HEK293 (cell line): ENCODE measurements at regions not wholly inside any gene's neighbourhood (a gene's known extent, or its start where the extent isn't known, plus 50 kb on each side); places are given as distances from the start of the nearest gene placed in this dataset.

Experiments
- ELK4 ChIP-seq: IDR thresholded peaks from 2 replicates; pipeline ENCODE4 v1.6.1; 2011; ENCODE audit warnings: mild to moderate bottlenecking, low read depth, low read length, borderline replicate concordance
- PATZ1 ChIP-seq: fragments of 450-650 bp; formaldehyde crosslinking; IDR thresholded peaks from 2 replicates; pipeline ENCODE4 v1.5.1; 2016; ENCODE audit warnings: missing biosample characterization, missing genetic modification characterization
- SETDB1 ChIP-seq: IDR thresholded peaks from one replicate; pipeline ENCODE4 v1.6.1; 2017; ENCODE audit warnings: mild to moderate bottlenecking, low read length, moderate library complexity, mixed read lengths; ENCODE audit not compliant: insufficient read length
- YY1 ChIP-seq: fragments of 450-650 bp; formaldehyde crosslinking; IDR thresholded peaks from 2 replicates; pipeline ENCODE4 v1.5.1; 2018; ENCODE audit warnings: missing biosample characterization, missing genetic modification characterization
- ZNF133 ChIP-seq: fragments of 450-650 bp; formaldehyde crosslinking; IDR thresholded peaks from 2 replicates; pipeline ENCODE4 v1.5.1; 2016; ENCODE audit warnings: missing biosample characterization, missing genetic modification characterization
- ZNF140 ChIP-seq: fragments of 450-650 bp; formaldehyde crosslinking; IDR thresholded peaks from 2 replicates; pipeline ENCODE4 v1.5.1; 2016; ENCODE audit warnings: missing biosample characterization, missing genetic modification characterization
- ZNF274 ChIP-seq, 2 experiments: fragments of 200-500 bp in 1 of 2; fragments of 450-650 bp in 1 of 2; sonication (Bioruptor generic) in 1 of 2; formaldehyde crosslinking in 1 of 2; IDR thresholded peaks; 2 replicates each; pipeline versions ENCODE4 v1.5.1 to v1.6.1; 2014 to 2016; ENCODE audit warnings: borderline replicate concordance in 1 of 2, inconsistent platforms in 1 of 2, low read length in 1 of 2, missing biosample characterization in 1 of 2, missing genetic modification characterization in 1 of 2
- ZNF747 ChIP-seq: fragments of 450-650 bp; formaldehyde crosslinking; IDR thresholded peaks from 2 replicates; pipeline ENCODE4 v1.5.1; 2016; ENCODE audit warnings: missing biosample characterization, missing genetic modification characterization
- ZSCAN18 ChIP-seq: fragments of 450-650 bp; formaldehyde crosslinking; IDR thresholded peaks from 2 replicates; pipeline ENCODE4 v1.5.1; 2016; ENCODE audit warnings: missing biosample characterization, missing genetic modification characterization
- TF ChIP-seq, protein P1 (sequence below): fragments of 450-650 bp; formaldehyde crosslinking; IDR thresholded peaks from 2 replicates; pipeline ENCODE4 v1.5.1; 2016; ENCODE audit warnings: missing biosample characterization, missing genetic modification characterization
- TF ChIP-seq, protein P2 (sequence below): fragments of 450-650 bp; formaldehyde crosslinking; IDR thresholded peaks from 2 replicates; pipeline ENCODE4 v1.5.0; 2017; ENCODE audit warnings: missing biosample characterization, missing genetic modification characterization, borderline replicate concordance

GRCh38 chr20:50389438-50389807 lies 120.8 kb upstream of the PTPN1 start:
- TF ChIP-seq PATZ1 (tag by site-specific recombination) (no peak), ZNF747 (tag by site-specific recombination) (no peak), ZNF133 (tag by site-specific recombination) (no peak), YY1 (tag by site-specific recombination) (no peak), ELK4 (no peak), ZNF274 (IDR thresholded peaks at IDR 0.05; ENCODE audit: low read length) (no peak), ZNF274 (tag by site-specific recombination; IDR thresholded peaks at IDR 0.05; ENCODE audit: borderline replicate concordance) (no peak), SETDB1 (no peak), ZSCAN18 (tag by site-specific recombination) (no peak), ZNF140 (tag by site-specific recombination) (no peak)
- TF ChIP-seq, protein P1, sequence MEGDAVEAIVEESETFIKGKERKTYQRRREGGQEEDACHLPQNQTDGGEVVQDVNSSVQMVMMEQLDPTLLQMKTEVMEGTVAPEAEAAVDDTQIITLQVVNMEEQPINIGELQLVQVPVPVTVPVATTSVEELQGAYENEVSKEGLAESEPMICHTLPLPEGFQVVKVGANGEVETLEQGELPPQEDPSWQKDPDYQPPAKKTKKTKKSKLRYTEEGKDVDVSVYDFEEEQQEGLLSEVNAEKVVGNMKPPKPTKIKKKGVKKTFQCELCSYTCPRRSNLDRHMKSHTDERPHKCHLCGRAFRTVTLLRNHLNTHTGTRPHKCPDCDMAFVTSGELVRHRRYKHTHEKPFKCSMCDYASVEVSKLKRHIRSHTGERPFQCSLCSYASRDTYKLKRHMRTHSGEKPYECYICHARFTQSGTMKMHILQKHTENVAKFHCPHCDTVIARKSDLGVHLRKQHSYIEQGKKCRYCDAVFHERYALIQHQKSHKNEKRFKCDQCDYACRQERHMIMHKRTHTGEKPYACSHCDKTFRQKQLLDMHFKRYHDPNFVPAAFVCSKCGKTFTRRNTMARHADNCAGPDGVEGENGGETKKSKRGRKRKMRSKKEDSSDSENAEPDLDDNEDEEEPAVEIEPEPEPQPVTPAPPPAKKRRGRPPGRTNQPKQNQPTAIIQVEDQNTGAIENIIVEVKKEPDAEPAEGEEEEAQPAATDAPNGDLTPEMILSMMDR (tag by site-specific recombination), result no peak
- TF ChIP-seq, protein P2, sequence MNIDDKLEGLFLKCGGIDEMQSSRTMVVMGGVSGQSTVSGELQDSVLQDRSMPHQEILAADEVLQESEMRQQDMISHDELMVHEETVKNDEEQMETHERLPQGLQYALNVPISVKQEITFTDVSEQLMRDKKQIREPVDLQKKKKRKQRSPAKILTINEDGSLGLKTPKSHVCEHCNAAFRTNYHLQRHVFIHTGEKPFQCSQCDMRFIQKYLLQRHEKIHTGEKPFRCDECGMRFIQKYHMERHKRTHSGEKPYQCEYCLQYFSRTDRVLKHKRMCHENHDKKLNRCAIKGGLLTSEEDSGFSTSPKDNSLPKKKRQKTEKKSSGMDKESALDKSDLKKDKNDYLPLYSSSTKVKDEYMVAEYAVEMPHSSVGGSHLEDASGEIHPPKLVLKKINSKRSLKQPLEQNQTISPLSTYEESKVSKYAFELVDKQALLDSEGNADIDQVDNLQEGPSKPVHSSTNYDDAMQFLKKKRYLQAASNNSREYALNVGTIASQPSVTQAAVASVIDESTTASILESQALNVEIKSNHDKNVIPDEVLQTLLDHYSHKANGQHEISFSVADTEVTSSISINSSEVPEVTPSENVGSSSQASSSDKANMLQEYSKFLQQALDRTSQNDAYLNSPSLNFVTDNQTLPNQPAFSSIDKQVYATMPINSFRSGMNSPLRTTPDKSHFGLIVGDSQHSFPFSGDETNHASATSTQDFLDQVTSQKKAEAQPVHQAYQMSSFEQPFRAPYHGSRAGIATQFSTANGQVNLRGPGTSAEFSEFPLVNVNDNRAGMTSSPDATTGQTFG (tag by site-specific recombination), result no peak
